Muscle of back (tissue), 3 donors: ENCODE measurements at regions not wholly inside any gene's neighbourhood (a gene's known extent, or its start where the extent isn't known, plus 50 kb on each side); places are given as distances from the start of the nearest gene placed in this dataset.
"Not testable (repeated sequence)": the region's sequence is repeated elsewhere in the genome, so short reads cannot be mapped to it uniquely, and the experiment has no call there.

Experiments used
- DNase-seq, 3 donors: peaks; one replicate each; pipeline versions ENCODE4 v3.0.0 to v3.0.0-alpha.2; 2013

DNA sequence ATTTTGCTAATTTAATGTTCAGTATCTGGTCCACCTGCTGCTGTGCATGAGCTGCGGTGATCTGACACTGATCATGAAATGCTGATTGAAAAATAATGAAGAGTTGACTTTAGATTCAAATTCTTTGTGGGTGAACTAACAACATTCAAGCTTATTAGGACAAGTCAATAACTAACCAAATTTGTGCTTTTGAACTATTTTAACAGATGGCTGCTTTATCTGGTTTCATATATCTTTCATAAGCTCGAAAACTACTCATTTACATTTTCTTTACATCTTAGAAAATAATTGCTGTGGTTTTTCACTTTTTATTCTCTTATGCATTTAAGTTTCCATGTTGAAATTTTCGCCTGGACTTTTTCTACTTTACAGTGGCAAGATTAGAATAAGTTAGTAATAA, 274.8 kb upstream of the CCNG1 start:
- no peak for DNase-seq

DNA sequence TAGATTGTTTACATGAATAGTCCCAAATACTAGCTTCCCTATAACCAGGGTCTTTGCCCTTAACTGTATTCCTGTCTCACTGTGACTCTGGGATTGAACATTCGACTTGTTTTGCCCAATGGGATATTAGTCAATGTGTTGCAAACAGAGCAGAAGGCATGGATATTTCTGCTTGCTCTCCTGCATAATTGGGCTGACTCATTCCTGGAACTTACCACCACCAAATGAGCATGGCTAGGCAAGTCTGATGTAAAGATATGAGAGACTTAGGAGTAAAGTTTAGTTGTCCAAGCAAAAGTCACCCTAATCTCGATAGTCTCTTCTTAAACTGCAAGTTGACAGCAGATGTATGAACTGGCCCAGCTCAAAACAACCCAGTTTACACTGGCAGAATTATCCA, 273.5 kb upstream of the CCNG1 start:
- no peak for DNase-seq

DNA sequence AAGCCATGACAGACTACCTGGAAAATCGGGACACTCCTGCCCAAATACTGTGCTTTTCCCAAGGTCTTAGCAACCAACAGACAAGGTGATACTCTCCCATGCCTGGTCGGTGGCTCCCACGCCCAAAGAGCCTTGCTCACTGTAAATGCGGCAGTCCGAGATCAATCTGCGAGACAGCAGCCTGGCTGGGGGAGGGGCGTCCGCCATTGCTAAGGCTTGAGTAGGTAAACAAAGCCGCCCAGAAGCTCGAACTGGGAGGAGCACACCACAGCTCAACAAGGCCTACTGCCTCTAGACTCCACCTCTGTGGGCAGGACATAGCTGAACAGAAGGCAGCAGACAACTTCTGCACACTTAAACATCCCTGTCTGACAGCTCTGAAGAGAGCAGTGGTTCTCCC, 272.1 kb upstream of the CCNG1 start:
- no peak for DNase-seq

DNA sequence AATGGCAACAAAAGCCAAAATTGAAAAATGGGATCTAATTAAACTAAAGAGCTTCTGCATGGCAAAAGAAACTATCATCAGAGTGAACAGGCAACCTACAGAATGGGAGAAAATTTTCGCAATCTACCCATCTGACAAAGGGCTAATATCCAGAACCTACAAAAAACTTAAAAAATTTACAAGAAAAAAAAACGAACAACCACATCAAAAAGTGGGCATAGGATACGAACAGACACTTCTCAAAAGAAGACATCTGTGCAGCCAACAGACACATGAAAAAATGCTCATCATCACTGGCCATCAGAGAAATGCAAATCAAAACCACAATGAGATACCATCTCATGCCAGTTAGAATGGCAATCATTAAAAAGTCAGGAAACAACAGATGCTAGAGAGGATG, 267.2 kb upstream of the CCNG1 start:
- not testable (repeated sequence) for DNase-seq

DNA sequence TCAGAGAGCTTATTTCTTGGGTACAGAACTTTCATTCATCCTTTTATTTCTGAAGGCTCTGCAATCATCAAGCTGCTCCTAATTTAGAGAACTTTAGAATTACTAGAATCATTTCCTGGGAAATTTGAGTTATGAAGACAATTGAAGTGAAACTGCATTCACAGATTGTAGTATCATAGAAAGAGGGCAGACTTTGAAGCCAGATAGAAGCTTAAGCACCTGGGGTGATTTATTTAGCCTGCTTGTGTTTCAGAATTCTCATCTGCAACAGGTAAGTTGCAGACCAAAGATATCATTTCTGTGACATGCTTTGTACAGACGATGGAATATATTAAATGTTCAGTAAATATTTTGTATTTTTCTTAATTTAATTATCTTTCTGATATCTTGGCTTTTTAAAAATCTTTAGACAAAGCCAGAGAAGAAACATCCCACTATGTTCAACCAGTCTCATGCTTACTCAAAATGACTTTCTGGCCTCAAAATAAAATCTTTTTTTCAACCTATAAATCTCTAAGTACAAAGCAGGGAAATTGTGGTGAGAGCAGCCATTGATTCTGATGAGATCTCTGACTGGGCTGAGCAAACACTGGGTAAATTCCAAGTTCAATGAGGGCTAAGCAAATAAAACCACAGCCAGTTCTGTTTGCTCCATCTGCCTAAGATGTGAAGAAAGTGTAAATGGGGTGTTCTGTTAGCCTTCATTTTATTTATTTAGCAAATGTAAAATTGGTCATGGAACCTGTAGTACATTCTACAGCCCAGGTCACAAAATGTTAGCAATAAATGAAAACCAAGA, 264.7 kb upstream of the CCNG1 start:
- no peak for DNase-seq

DNA sequence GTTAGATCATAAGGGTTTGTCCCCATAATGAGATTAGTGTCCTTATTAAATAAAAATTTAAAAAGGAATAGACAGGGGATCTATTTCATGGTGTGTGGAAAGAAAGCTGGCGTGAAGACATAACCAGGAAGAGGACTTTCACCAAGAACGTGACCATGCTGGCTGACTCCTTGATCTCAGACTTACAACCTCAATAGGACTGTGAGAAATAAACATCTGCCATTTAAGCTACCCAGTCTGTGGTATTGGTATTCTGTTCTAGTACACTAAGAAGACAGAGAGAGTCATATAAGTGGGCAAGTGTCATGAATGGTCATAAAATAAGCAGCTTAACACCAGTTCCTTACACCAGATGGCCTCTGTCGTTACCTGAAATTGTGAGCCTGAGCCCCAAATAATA, 259.4 kb upstream of the CCNG1 start:
- DNase-seq = no peak

DNA sequence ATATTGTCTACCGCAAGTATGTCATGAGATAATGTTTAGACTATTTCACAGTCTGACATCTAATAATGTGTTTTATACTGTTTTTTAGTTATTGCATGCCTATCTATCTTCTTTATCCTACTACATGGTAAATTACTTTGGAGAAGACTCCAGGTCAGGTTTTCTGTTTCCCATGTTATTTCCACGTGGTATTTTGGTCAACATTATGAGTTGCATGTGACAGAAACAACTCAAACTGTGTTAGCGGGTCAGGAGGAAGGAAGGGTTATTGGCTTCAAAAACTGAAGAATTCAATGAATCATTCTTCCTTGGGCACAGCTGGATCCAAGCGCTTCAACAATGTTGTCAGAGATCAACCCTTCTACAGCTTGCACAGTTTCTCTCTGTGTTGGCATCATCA, 252.1 kb upstream of the CCNG1 start:
- DNase-seq = no peak

DNA sequence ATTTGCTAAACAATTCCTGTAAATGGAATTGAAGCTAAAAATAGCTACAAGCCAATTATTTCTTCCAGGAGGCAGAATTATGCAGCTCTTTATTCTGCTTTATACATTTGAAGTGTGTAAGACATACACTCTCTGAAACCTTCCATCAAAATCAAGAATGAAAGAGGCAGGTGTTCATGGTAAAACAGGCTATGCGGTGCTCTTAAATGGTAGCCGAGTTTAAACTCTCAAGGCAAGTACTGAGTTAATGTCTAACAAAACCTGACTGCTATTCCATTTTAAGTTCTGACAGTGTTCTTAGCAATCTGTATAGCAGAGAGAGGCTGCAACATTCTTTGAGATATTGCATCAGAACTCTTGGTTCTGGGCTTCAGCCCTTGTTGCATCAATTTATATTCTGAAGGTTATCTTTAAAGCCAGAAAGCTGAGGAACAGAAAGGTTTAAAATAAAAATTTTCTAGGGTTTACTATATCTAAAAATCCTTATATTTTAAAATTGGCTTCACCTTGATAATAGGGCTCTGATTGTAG, 248.3 kb upstream of the CCNG1 start:
- no peak for DNase-seq

DNA sequence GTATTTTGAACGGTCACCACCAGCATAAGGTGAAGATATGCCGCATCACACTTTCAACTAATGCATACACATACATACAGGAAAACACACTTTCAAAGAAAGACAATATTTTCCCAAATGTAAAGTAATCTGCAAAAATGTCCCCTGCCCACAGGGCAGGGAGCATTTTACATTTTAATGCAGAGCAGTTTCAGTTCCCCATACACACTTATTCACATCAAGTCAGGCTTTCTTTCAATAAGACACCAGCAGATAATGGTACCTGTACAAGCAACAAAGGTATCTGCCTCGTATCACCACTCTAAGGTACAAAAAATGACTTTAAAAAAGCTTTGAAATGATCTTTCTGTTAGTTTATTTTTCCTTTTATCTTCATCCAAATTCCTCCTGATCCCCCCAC, 247.1 kb upstream of the CCNG1 start:
- no peak for DNase-seq

DNA sequence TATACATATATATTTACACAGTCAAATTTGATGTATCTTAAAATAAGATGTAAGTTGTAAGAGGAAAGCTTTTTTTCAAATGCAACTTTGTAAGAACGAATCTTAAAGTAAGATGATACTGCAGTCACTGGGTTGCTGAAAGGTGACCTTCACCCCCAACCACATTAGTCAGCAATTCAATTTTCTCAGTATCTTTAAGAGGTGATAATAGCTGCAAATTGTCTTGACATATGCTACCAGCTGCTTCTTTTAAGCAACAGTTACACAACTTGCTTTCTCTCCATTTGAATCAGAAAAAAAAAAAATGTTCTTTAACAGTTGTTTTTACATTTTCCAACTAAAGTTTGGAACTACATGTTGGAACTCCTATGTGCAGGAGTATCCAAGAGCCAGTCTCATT, 246.6 kb upstream of the CCNG1 start:
- DNase-seq = no peak

DNA sequence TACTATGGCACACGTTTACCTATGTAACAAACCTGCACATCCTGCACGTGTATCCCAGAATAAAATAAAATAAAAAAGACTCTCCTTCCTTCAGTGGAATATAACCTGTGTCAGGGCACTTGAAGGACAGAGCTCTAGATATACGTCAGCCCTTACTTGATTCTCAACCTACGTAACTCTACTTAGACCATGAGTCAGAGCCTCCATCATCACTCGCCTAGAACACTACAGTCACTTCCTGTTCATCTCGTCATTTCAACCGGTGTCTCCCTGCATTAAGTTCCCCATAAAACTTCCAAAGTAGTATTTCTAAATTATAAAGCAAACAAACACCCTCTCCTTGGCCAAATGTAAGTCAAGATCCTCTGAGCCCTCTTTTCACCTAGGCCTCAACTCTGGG, 243.5 kb upstream of the CCNG1 start:
- DNase-seq = no peak

DNA sequence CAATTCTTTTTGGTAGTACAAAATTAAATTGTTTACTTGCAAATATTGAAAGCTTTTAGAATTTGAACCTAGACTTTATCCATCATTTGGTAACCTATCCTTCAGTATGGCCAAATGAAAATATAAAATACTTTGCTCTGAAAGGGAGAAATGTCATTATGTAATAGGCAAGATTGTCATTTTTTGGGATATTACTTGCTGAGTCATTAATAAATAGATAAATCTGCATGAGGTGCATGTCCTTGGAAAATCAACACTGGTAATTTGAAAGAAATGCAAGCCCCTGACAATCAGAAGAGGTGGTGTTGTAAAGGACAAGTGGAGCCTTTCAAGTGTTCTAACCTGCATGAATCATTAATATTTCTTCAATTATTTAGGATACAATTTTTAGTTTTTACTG, 231.8 kb upstream of the CCNG1 start:
- DNase-seq = no peak

DNA sequence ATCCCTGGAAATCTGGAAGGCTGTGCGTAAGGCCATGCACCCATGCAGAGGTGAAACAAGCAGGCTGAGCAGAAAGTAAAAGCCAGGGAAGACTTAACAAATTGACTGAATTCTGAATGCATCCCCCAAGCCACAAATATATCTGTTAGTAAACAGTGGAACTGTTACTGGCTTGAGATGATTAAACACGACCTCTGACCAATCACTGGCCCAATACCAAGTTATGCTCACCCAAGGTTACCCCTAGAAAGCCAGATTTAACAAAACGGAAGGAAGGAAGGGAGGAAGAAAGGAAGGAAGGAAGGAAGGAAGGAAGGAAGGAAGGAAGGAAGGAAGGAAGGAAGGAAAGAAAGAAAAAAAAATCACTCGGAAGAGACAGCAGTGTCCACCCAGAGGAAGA, 215.8 kb upstream of the CCNG1 start:
- no peak for DNase-seq

DNA sequence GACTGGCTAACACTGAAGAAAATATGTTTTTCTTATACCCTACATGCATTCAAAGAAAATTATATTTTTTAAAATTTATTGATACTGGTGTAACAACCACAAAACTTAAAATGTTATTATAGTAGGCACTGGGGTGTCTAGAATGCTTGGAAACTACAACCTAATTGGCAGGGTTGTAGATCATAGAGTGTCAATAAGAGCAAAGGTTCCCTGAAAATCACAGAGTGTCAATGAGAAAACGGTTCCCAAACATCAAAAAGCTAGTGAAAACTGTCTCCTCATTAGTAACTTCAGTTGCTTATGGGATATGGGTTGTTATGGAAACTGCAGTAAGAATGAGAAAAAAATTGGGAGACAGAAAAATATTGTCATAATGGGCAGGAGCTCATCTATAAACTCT, 214.4 kb upstream of the CCNG1 start:
- DNase-seq = no peak

DNA sequence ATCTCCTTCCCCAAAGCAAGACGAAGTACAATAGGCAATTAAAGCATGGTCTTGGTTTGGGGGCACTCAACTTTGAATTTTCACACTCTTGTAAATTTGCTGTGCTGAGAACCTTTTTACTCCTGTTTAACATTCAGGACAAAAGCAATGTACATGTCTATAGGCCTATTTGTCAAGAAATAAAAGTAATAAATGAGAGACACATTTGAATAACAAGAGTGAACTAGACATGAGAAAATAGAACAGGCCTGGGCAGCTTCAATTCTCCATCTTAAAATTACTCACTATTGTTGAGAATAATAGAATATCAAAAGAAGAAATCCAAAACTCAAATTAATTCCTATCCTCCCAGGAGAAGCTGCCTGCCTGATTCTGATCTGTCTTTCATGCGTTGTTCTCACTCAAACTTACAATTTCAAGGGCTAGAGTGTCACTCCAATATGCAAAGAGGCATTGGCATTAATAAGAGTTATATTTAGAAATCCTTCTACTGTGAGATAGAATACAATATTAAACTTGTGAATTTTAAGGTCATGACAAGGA, 192.9 kb upstream of the CCNG1 start:
- no peak for DNase-seq

DNA sequence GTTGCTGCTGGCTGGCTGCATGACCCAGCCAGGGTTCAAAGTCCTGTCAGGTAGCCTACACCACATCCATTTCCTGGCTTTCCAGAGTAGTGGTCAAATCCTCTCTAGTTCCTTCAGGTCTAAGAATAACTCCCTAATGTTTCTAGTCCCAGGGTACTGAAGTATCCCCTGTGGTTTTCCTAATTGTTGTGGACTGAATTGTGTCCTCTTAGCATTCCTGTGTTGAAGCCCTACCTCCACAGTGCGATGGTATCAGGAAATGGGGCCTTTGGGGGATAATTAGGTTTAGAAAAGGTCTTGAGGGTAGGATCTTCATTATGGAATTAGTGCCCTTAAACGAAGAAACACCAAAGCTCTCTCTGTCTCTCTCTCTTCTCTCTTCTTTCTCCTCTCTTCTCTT, 191.8 kb upstream of the CCNG1 start:
- DNase-seq = no peak

DNA sequence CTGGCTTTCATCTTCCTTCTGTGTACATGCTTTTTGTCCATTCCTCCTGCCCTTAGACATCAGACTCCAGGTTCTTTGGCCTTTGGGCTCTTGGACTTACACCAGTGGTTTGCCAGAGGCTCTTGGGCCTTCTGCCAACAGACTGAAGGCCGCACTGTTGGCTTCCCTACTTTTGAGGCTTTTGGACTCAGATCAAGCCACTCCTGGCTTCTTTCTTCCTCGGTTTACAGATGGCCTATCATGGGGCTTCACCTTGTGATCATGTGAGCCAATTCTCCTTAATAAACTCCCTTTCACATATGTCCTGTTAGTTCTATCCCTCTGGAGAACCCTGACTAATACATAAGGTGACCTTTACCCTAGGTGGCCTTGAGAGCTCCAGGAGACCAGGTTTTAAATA, 189.1 kb upstream of the CCNG1 start:
- no peak for DNase-seq

DNA sequence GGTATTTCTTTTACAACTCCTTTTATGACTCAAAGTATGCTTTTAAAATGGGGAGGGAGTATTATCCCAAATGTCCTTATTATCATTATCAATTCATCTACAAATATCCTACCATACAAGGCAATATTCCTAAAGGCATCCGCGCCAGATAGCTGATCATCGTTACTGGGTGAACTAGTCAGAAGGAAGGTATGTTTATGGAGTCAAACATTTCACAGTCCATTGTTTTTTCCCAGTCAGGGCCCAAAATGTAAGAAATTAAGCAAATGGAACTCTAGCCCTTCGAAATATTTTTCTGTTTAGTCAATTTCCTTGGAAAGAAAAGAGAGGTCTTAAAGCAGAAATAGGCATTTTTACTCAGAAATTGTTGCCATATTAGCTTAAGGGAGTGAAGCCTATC, 188.5 kb upstream of the CCNG1 start:
- peak in 1 of 3 donors; percentile 32 for DNase-seq

DNA sequence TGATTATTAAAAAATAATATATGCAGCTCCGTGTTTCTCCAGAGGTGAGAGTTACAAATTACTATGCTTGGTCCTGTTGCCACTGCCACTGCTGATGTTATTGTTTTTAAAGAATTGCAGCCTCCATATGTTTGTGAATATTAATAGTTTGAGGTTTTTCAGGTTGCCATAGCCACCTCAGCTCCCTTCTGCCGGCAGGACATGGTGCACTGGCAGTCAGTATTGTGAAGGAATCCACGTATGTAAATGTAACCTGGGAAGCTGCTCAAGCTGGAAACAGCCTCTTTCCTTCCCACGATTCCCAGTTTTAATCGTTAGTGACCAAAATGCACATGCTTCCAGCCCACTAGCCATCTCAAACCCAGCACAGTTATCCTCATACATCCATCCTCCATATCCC, 184.4 kb upstream of the CCNG1 start:
- no peak for DNase-seq

DNA sequence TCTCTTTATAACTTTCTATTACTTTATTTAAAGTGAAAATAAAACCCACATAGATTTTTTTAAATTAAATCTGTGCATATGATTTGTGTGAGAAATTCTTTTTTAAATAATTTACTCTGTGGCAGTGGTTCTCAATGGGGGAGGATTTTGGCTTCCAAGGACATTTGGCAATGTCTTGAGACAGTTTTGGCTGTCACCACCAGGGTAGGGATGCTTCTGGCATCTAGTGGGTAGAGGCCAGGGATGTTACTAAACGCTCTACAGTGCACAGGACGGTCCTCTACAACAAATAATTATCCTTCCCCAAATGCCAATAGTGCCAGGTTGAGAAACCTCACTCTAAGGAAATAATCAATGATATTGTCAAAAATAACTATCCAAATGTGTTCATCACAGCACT, 177.9 kb upstream of the CCNG1 start:
- DNase-seq = no peak

DNA sequence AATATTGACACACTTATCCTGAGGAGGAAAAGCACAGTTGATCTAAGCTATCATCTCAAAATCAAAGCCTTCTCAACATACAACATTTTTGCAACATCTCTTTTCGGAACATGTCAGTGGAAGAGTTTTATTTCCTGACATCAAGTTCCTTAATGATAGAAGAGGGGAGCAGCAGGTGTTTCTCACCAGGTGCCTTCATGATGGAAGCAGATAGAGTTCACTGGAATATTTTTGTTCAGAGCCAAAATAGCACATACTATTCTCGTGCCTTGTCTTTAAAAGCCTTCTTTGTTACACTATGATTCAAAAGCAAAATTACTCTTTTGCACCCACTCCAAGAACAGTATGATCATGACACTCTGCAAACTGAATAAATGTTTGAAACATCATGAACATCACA, 176.9 kb upstream of the CCNG1 start:
- DNase-seq = no peak

DNA sequence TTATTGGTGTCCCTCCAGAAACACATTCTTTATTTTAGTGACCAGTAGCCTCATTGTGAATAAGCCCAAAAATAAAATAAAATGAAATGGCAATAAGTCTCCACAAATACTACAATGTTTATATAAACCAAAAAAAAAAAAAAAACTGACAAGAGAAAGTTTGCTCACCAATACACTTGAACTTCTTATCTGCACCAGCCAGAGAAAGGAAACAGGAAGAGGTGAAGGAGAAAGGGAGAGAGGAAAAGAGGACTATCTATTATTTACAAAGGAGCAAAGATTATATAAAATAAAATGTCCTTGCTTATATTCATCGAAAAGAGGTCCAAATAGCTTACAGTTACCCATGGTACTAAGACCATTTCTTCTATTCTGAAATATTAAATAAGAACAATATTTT, 176.4 kb upstream of the CCNG1 start:
- no peak for DNase-seq

DNA sequence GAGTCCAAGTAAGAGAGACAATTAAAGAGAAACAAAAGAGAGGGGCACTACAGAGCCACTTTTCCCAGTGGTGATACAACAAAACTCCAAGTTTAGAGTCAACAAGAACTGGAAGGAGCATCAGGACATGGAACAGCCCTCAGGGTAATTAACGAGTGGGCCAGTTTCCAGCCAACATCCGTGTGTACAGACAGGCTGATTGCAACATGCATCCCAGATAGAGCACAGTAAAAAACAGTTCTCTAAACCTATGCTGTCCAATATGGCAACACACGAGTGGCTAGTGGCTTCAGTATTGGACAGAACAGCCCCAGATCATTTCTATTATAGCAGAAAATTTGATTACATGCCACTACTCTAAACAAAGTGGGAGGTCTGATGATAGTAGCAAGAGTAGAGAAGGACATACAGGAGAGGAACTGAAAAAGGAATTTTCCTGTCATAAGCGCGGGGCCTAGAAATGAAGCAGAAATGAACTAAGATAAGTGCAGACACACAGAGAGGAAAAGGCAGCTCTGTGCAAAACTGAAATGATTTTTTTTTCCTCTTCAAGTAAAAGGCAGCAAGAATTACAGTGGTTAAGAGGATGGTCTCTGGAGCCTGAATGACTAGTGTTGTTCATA, 175.6 kb upstream of the CCNG1 start:
- no peak for DNase-seq
